Activated CD8-positive, alpha-beta memory T cell treated with anti-CD3 and anti-CD28 coated beads, Interleukin-2, amount 10 ng/mL, durations not matched to agents 7 days and 5 days (primary cell): ENCODE measurements at regions not wholly inside any gene's neighbourhood (a gene's known extent, or its start where the extent isn't known, plus 50 kb on each side); places are given as distances from the start of the nearest gene placed in this dataset.

ENCODE experiments used
- ATAC-seq: fragments of 150-1000 bp; cut with Tn5 transposase; one replicate; pipeline ENCODE4 v1.10.0; 2021; ENCODE audit warnings: moderate library complexity
- CTCF ChIA-PET: fragments of 350-600 bp; sonication (Branson Sonifier 250); formaldehyde crosslinking; loops from one replicate; lab custom pipeline; 2021; ENCODE audit warnings: antibody characterized with exemption; lab: Charles Lee
- DNase-seq: peaks from one replicate; pipeline ENCODE4 v3.0.0-alpha.2; 2020
- H3K27ac Mint-ChIP-seq: one replicate; pipeline ENCODE4 v1.8.0; 2021; ENCODE audit warnings: mild to moderate bottlenecking, mixed read lengths
- H3K27me3 Mint-ChIP-seq: one replicate; pipeline ENCODE4 v1.8.0; 2021; ENCODE audit warnings: mixed read lengths
- H3K36me3 Mint-ChIP-seq: one replicate; pipeline ENCODE4 v1.8.0; 2021; ENCODE audit warnings: mild to moderate bottlenecking, mixed read lengths
- H3K4me1 Mint-ChIP-seq: one replicate; pipeline ENCODE4 v1.8.0; 2021; ENCODE audit warnings: mixed read lengths
- H3K4me3 Mint-ChIP-seq: one replicate; pipeline ENCODE4 v1.8.0; 2021; ENCODE audit warnings: mild to moderate bottlenecking, moderate library complexity, mixed read lengths
- H3K9me3 Mint-ChIP-seq: one replicate; pipeline ENCODE4 v1.8.0; 2022; ENCODE audit warnings: low read depth, mixed read lengths

DNA sequence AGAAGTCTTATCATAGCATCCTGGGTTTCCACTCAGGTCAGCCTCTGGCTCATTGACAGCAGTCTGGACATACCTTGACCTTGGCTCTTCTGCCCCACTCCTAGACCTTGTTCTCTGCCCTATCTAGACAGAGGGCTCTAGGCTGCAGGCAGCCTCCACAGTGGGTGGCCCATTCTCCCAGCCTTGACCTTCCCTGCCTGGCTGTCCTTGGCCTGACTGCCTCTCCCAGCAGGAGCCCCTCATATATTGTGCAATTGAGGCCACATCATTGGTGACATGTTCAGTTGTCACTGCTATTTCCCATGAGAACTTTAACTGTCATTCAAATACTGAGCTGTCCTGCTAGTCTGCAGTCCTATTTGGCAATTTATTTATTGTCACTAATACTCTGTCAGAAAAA, 503.4 kb downstream of the PLXNA4 start:
- CTCF ChIA-PET = no interaction called here
- H3K27ac Mint-ChIP-seq = no peak overlapping the region
- no peak overlapping the region for H3K4me3 Mint-ChIP-seq
- no peaks in the 10 kb centered on the region for H3K9me3 Mint-ChIP-seq
- no peak for ATAC-seq
- no peaks in the 10 kb centered on the region for H3K36me3 Mint-ChIP-seq
- peaks cover 8% of the 10 kb centered on the region for H3K27me3 Mint-ChIP-seq
- no peak for DNase-seq
- no peaks in the 10 kb centered on the region for H3K4me1 Mint-ChIP-seq

DNA sequence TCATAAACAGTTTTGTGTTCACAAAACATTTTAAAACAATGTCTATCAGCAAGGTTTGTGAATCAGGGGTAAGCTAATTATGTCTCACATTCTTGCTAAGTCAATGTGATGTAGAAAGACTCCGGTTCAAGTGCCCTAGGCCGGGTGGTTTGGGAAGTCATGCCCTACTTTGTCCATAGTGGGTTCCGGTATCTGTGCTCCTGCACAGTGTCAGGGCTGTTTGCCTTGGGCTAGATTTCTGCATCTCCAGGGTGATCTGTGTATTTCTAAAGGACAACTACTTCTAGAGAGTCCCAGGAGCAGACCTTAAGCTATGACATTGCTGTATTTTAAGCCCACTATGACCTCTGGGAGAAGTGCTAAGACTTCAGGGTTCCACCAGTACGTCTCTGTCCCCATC, 504.1 kb downstream of the PLXNA4 start:
- ATAC-seq = no peak
- no peaks in the 10 kb centered on the region for H3K4me1 Mint-ChIP-seq

DNA sequence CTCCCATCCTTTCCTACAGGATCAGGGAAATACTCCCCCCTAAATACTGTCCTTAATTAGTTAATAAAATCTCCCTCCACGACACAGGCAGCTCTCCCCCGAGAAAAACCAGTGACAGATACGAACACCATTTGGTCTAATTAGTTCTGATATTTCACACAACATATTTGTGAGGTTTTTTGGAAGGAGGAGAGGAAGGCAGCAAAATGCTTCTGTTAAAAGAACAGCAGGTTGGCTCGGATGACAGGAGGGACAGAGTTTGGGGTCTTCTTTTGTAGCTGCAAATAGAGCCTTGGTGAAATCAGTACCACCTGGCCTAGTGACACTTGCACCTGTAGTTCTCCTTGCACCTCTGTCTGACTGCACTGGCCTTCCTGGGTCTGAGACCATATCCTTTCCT, 507.0 kb downstream of the PLXNA4 start:
- peaks cover 3% of the 10 kb centered on the region for H3K27me3 Mint-ChIP-seq
- H3K4me3 Mint-ChIP-seq = no peak overlapping the region

More for the DNA sequence above, 504.1 kb downstream of the PLXNA4 start:
- Mint-ChIP-seq H3K9me3 (no peaks in the 10 kb centered on the region), H3K27ac (no peak overlapping the region), H3K4me3 (no peak overlapping the region), H3K36me3 (no peaks in the 10 kb centered on the region), H3K27me3 (peaks cover 5% of the 10 kb centered on the region)
- CTCF ChIA-PET = no interaction called here
- DNase-seq = peak; percentile 29

DNA sequence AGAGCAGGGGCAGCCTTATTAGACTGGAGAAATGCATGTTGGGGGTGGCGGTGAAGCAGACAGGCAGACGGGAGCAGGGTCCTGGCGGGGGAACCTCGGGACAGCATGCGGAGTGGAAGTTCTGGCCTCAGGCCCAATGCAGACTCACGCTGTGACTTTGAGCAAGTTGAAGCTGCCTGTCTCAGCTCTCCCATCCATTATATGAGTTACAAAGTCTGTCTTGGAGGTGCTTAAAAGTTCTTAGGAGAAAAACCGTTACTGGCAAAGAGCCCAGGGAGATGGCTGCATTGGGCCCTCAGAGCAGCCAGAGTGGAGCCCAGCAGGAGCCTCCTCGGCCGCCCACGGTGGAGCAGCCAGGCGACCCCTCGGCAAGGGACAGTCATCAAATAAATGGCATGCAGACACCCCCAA, 509.5 kb downstream of the PLXNA4 start:
- H3K4me1 Mint-ChIP-seq = peaks cover 8% of the 10 kb centered on the region
- H3K4me3 Mint-ChIP-seq = no peak overlapping the region
- CTCF ChIA-PET = no interaction called here
- no peaks in the 10 kb centered on the region for H3K9me3 Mint-ChIP-seq
- peaks cover 9% of the 10 kb centered on the region for H3K27me3 Mint-ChIP-seq
- peak; percentile 31 for DNase-seq
- no peak for ATAC-seq
- no peak overlapping the region for H3K27ac Mint-ChIP-seq
- no peaks in the 10 kb centered on the region for H3K36me3 Mint-ChIP-seq

More for the DNA sequence above, 507.0 kb downstream of the PLXNA4 start:
- CTCF ChIA-PET = no interaction called here
- Mint-ChIP-seq H3K27ac (no peak overlapping the region), H3K36me3 (no peaks in the 10 kb centered on the region), H3K4me1 (peaks cover 8% of the 10 kb centered on the region), H3K9me3 (no peaks in the 10 kb centered on the region)
- DNase-seq = no peak
- ATAC-seq = no peak

DNA sequence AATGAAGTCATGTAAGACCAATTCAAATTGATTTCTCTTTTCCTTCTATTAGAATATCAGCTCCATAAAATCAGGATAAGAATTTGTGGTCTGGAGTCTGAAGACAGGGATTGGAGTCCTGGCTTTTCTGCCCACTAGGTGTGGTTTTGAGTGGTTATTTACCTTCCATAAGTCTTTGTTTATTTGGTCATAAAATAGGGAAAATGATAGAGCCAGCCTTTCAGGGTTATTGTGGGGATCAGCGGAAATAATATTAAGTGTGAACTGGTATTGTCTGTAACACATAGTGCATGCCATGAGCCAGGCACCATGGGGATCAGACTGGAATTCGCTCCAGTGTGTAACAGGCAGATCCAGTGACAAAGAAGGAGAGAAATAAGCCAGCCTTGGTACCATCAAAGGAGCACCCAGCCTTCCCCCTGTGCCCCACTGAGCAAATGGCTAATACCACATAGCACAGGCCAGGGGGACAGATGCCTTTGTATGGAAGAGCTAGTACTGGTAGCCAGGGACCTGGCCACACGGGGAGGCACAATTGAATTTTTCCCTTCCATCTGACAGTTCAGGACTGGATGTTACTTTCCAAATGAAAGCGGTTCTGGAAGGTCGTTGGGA, 509.7 kb upstream of the PODXL start:
- Mint-ChIP-seq H3K4me1 (peaks cover 8% of the 10 kb centered on the region), H3K27me3 (peaks cover 13% of the 10 kb centered on the region), H3K27ac (no peak overlapping the region), H3K4me3 (no peak overlapping the region), H3K36me3 (no peaks in the 10 kb centered on the region), H3K9me3 (no peaks in the 10 kb centered on the region)
- ATAC-seq = no peak
- CTCF ChIA-PET = no interaction called here
- DNase-seq = peak; percentile 18

DNA sequence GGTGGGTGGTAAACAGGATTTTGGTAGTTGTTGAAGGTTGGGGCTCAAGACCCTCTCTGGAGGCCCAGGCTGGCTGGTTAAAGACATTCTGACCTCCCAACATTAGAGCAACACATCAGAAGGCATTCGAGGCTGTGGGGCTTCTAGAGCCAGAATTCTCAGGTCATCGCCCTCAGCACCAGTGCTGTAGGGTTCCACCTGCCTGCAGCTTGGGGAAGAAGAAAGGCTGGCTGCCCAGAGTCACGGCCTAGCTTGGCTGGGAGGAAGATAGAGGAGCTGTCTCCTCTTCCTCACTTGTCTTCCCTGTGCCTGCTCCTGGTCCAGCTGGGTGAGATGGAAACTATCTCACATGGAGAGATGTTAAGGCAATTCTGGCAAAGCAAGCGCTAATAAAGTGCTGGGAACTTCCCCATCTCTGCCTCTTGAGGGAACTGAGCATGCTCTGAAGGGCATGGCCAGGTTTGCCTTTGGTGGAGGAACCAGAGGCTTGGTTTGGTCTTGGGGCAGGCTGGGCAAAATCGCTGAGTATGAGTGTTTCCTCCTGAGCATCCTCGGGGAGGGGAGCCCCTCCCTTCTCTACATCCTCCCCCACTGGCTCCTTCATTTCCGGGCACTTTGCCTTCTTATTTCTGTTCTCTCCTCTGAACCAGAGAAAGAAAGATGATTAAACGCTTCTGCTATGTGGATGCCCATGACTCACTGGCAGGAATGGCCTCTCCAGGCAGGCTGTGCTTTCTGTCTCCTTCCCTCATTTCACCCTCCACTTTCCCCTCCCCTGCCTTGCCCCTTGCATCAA, 509.0 kb upstream of the PODXL start:
- ATAC-seq = no peak
- H3K36me3 Mint-ChIP-seq = no peaks in the 10 kb centered on the region
- H3K4me1 Mint-ChIP-seq = peaks cover 8% of the 10 kb centered on the region
- H3K27me3 Mint-ChIP-seq = peaks cover 13% of the 10 kb centered on the region
- CTCF ChIA-PET = no interaction called here
- no peaks in the 10 kb centered on the region for H3K9me3 Mint-ChIP-seq
- no peak overlapping the region for H3K27ac Mint-ChIP-seq
- H3K4me3 Mint-ChIP-seq = no peak overlapping the region
- DNase-seq = peak; percentile 31

DNA sequence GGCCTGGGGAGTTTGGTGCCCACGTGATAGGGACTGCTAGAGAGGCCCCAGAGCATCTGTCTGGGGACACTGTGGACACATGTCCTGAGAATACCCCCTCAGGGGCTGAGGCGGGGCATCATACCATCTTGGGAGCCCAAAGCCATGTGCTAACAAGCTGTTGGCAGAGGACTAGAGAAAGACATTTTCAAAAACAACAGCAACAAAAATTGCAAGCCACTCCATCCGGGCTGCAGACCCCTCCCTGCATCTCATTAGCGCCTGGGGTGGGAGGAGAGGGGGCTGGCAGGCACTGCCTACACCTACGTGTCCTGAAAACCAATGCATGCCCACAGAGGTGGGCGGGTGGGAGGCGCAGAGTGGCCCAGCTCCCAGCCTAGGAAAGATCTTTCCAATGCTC, 507.4 kb upstream of the PODXL start:
- ATAC-seq (no peak), DNase-seq (peak; percentile 18)
- H3K4me1 Mint-ChIP-seq = peaks cover 8% of the 10 kb centered on the region
- CTCF ChIA-PET = no interaction called here
- H3K27ac Mint-ChIP-seq = no peak overlapping the region
- H3K27me3 Mint-ChIP-seq = peaks cover 13% of the 10 kb centered on the region
- H3K4me3 Mint-ChIP-seq = no peak overlapping the region
- H3K9me3 Mint-ChIP-seq = no peaks in the 10 kb centered on the region
- H3K36me3 Mint-ChIP-seq = no peaks in the 10 kb centered on the region

DNA sequence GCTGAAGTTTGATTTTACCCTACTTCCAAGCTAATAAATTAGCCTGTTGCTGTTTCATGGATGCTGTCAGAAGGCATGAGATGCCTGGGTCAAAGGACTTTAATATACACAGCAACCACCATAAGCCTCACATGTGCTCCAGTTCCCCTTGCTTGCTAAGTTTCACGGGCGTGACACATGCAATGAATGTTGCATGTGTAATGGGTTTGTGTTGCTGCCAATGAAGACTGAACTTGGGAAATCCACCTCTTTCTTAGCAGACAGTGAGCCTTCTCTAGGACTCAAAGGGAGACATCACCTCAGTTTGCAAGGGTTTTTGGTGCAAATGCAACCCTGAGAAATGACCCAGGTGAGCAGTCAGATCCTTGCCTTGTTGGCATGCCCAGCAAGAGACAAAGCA, 505.5 kb upstream of the PODXL start:
- CTCF ChIA-PET = no interaction called here
- Mint-ChIP-seq H3K9me3 (no peaks in the 10 kb centered on the region), H3K4me3 (no peak overlapping the region), H3K27ac (no peak overlapping the region), H3K36me3 (no peaks in the 10 kb centered on the region), H3K4me1 (peaks cover 8% of the 10 kb centered on the region), H3K27me3 (peaks cover 13% of the 10 kb centered on the region)
- no peak for ATAC-seq
- DNase-seq = peak; percentile 0

DNA sequence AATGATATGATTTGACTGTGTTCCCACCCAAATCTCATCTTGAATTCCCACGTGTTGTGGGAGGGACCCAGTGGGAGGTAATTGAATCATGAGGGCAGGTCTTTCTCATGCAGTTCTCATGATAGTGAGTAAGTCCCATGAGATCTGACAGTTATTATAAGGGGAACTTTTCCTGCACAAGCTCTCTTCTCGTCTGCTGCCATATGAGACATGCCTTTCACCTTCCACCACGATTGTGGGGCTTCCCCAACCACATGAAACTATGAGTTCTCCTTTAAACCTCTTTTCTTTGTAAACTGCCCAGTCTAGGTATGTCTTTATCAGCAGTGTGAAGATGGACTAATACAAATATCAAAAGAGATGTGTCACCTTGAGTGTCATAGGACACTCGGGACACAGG, 502.7 kb upstream of the PODXL start:
- H3K27me3 Mint-ChIP-seq = peaks cover 10% of the 10 kb centered on the region
- H3K9me3 Mint-ChIP-seq = no peaks in the 10 kb centered on the region
- ATAC-seq (no peak), DNase-seq (peak; percentile 37)
- H3K27ac Mint-ChIP-seq = no peak overlapping the region
- H3K36me3 Mint-ChIP-seq = no peaks in the 10 kb centered on the region
- CTCF ChIA-PET = no interaction called here
- H3K4me3 Mint-ChIP-seq = no peak overlapping the region
- no peaks in the 10 kb centered on the region for H3K4me1 Mint-ChIP-seq

DNA sequence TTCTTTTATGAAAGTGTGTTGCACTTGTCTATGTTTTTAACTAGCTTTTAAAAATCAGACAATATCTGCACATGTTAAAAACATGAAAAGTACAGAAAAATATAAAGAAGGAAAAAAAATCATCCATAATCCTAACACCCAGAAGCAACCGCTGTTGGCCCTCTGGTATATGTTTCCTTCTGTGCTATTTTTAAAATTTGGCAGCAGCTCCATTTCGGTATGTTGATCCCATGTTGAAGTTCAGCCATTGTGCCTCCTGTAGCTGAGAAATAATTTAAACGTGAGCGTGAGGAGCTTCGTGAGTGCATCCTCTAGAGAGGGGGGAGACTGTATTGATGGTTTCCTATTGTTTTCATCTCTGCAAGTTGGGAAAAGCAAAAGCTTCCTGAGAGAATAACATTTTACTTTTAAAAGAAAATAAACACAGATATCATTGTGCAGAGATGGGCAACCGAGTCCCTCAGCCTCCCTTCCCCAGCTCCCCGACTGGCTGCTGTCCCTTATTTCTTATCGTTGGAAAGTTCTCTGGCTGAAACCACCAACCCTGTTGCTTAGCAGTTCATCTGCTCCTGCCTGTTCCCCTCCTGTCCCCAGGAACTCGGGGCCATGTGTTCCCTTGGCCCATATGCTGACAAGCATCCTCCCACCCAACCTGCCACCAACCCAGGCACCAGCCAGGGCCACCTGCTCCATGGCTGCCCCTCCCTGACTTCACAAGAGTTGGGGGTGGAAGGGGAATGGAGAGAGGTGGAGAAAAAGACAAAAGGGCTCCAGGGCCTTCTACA, 499.1 kb upstream of the PODXL start:
- DNase-seq = peak; percentile 18
- no peak for ATAC-seq
- Mint-ChIP-seq H3K36me3 (no peaks in the 10 kb centered on the region), H3K4me3 (no peak overlapping the region), H3K27me3 (no peaks in the 10 kb centered on the region), H3K27ac (no peak overlapping the region), H3K4me1 (no peaks in the 10 kb centered on the region), H3K9me3 (no peaks in the 10 kb centered on the region)
- CTCF ChIA-PET = interaction anchor here (1.4 kb wide), 1 partner anchor 314 kb away, joined by 3 read pairs; no protein-coding TSS in a partner anchor

DNA sequence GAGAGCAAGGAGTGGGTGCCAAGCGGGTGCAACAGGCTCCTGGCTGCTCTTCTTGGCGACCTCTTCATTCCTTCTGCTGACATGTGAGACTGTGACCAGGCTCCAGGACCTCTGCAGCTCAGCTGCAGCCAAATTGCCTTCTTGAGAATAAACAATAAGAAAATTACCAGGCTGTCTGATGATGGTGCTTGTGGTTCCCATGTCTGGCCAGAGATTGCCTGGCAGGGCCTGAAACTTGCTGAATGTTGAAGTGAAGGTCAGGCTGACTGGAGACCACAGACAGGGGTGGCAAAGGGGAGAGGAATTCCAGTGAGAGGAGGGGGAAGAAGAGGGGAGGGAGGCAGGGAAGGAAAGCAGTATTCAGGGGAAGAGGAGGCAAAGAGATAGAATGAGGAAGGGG, 497.4 kb upstream of the PODXL start:
- ATAC-seq = no peak
- no peak overlapping the region for H3K27ac Mint-ChIP-seq

DNA sequence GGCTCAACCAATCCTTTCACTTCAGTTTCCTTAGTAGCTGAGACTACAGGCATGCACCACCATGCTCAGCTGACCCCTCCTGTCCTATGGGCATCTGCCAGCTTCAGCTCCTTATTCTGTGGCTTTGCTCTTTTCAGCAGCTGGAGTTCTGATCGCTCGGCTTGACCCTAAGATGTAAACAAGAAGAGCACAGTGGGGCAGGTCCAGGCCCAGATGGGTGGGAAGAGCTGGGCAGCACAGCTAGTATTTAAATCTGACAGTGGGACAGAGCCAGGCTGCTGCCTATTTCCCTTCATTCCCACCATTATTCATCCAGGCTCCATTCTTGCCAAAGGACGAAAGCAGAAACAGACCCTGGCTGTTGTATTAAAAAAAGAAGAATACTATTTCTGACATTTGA, 494.9 kb upstream of the PODXL start:
- Mint-ChIP-seq H3K36me3 (no peaks in the 10 kb centered on the region), H3K9me3 (no peaks in the 10 kb centered on the region), H3K4me1 (no peaks in the 10 kb centered on the region), H3K4me3 (no peak overlapping the region), H3K27me3 (peaks cover 3% of the 10 kb centered on the region), H3K27ac (no peak overlapping the region)
- CTCF ChIA-PET = no interaction called here
- DNase-seq (peak; percentile 9), ATAC-seq (no peak)

More for the DNA sequence above, 497.4 kb upstream of the PODXL start:
- H3K9me3 Mint-ChIP-seq = no peaks in the 10 kb centered on the region
- CTCF ChIA-PET = interaction anchor here (1.5 kb wide), 1 partner anchor 109 kb away, joined by 3 read pairs; no protein-coding TSS in a partner anchor
- H3K4me3 Mint-ChIP-seq = no peak overlapping the region
- no peaks in the 10 kb centered on the region for H3K4me1 Mint-ChIP-seq
- no peaks in the 10 kb centered on the region for H3K27me3 Mint-ChIP-seq
- H3K36me3 Mint-ChIP-seq = no peaks in the 10 kb centered on the region
- DNase-seq = no peak

DNA sequence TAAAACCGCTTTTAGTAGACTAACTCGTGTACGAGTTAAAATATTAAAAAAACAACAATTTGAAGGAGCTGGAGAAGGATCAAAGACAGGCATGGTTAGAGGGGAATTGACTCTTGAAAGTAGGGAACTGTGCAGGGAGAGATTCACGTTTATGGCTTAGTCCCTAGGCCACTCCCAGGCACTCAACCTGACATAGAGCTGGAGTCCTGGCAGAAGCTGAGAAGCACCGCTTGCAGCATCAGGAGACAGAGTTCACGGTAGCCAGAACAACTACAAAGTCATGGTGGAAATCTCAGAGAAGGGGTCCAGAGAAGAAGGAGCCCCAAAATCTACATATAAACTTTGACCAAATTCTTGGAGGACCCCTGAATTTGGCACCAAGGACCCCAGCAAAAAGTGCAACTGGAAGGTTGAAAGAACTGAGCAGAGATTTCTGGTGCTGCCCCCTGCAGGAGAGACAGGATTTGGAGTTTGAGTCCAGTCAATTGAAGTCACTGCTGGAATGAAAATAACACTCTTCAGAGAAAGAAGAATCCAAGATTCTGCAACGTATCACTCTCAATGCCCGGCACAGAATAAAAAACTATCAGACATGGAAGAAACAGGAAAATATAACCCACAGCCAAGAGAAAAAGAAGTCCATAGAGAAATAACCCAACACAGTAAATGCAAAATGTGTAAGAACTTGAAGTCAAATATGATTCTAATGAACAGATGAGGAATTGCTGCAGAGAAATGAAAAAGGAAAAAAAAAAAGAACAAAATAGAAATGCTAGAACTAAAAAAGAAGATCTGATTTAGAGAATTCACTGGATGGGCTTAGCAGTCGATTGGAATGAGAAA, 493.3 kb upstream of the PODXL start:
- no peaks in the 10 kb centered on the region for H3K36me3 Mint-ChIP-seq
- CTCF ChIA-PET = interaction anchor here (0.9 to 2.1 kb wide), 3 partner anchors 104 to 361 kb away, joined by 3 to 10 read pairs (median 4); no protein-coding TSS in a partner anchor
- no peaks in the 10 kb centered on the region for H3K4me1 Mint-ChIP-seq
- H3K4me3 Mint-ChIP-seq = no peak overlapping the region
- DNase-seq (peak; percentile 52), ATAC-seq (no peak)
- no peaks in the 10 kb centered on the region for H3K9me3 Mint-ChIP-seq
- H3K27ac Mint-ChIP-seq = no peak overlapping the region
- H3K27me3 Mint-ChIP-seq = peaks cover 5% of the 10 kb centered on the region
